Panc1 (cell line): ENCODE measurements at regions not wholly inside any gene's neighbourhood (a gene's known extent, or its start where the extent isn't known, plus 50 kb on each side); places are given as distances from the start of the nearest gene placed in this dataset.

Source experiments
- ATAC-seq: fragments of 200-7000 bp; cut with Tn5 transposase; 2 replicates; pipeline ENCODE4 v1.9.1; 2020; ENCODE audit warnings: mild to moderate bottlenecking, moderate library complexity
- BruUV-seq: library from RNA; stranded (reverse); fragments of 400-500 nt; replicated peaks from 2 replicates; lab custom pipeline; 2021; lab: Mats Ljungman, UMichigan
- CTCF ChIA-PET: fragments of 300-600 bp; sonication (Branson Sonifier 250); formaldehyde crosslinking; loops from one replicate; lab custom pipeline; 2022; ENCODE audit warnings: antibody characterized with exemption; lab: Charles Lee
- POLR2A ChIA-PET: fragments of 300-600 bp; sonication (Branson Sonifier 250); formaldehyde crosslinking; loops from one replicate; lab custom pipeline; 2022; ENCODE audit warnings: antibody characterized with exemption; lab: Charles Lee
- DNase-seq: peaks from one replicate; pipeline ENCODE4 v3.0.0-alpha.2; 2010; ENCODE audit warnings: low read depth, low spot score
- H3K27ac ChIP-seq: 2 replicates; pipeline ENCODE4 v1.5.1; 2011; ENCODE audit warnings: mild to moderate bottlenecking, low read length, inconsistent platforms
- H3K27me3 ChIP-seq: fragments of 200-500 bp; sonication (Bioruptor generic); 2 replicates; pipeline ENCODE4 v1.6.0; 2014; ENCODE audit warnings: low read length, inconsistent platforms; ENCODE audit not compliant: control insufficient read depth, insufficient read depth
- H3K36me3 ChIP-seq: fragments of 200-500 bp; sonication (Bioruptor generic); 2 replicates; pipeline ENCODE4 v1.5.1; 2014; ENCODE audit warnings: inconsistent platforms, mild to moderate bottlenecking, low read length, moderate library complexity; ENCODE audit not compliant: control insufficient read depth, insufficient read depth
- H3K4me1 ChIP-seq: 2 replicates; pipeline ENCODE4 v1.5.1; 2011; ENCODE audit warnings: inconsistent platforms, mild to moderate bottlenecking, low read length, moderate library complexity; ENCODE audit not compliant: control insufficient read depth, insufficient read depth
- H3K4me3 ChIP-seq, 2 experiments: 2 replicates each; pipeline ENCODE4 v1.5.1; 2011 to 2012; ENCODE audit warnings: low read depth in 2 of 2, low read length in 2 of 2, mild to moderate bottlenecking in 2 of 2, inconsistent platforms in 1 of 2, moderate library complexity in 1 of 2
- H3K9me3 ChIP-seq: fragments of 200-500 bp; sonication (Bioruptor generic); 2 replicates; pipeline ENCODE4 v1.5.1; 2014; ENCODE audit warnings: low read depth, mild to moderate bottlenecking, inconsistent platforms, low read length, moderate library complexity; ENCODE audit not compliant: control insufficient read depth, insufficient read depth
- POLR2AphosphoS5 ChIP-seq: IDR thresholded peaks from 2 replicates; pipeline ENCODE4 v1.6.1; 2012; ENCODE audit warnings: mild to moderate bottlenecking, low read depth, low read length, moderate library complexity
- SIN3A ChIP-seq: IDR thresholded peaks from 2 replicates; pipeline ENCODE4 v1.6.1; 2012; ENCODE audit warnings: low read depth, mild to moderate bottlenecking, low read length, moderate library complexity, borderline replicate concordance; ENCODE audit not compliant: insufficient read depth
- TCF7L2 ChIP-seq: IDR thresholded peaks from 2 replicates; pipeline ENCODE4 v1.6.1; 2011; ENCODE audit warnings: mild to moderate bottlenecking, low read depth, low read length, inconsistent platforms
- in situ Hi-C: cut with HindIII; loops from 2 replicates; pipeline ENCODE4 v1.10.0; 2016; ENCODE audit warnings: low sequenced_read_pairs, low pct_unique_long_range_greater_than_20kb
- intact Hi-C: fragments of 100-400 bp; cut with micrococcal nuclease; formaldehyde crosslinking; loops from one replicate; pipeline ENCODE4 v1.10.0; 2022; ENCODE audit not compliant: unreplicated experiment
- TF ChIP-seq, protein P1 (sequence below), 2 experiments: IDR thresholded peaks; 2 replicates each; pipeline ENCODE4 v1.6.1; 2011 to 2012; ENCODE audit warnings: low read depth in 2 of 2, control low read depth in 1 of 2, low read length in 1 of 2, mild to moderate bottlenecking in 1 of 2, moderate library complexity in 1 of 2; ENCODE audit not compliant: insufficient read depth in 1 of 2
- TF ChIP-seq, protein P2 (sequence below): fragments of 450-650 bp; IDR thresholded peaks from 2 replicates; pipeline ENCODE4 v1.5.1; 2017; ENCODE audit warnings: mild to moderate bottlenecking

DNA sequence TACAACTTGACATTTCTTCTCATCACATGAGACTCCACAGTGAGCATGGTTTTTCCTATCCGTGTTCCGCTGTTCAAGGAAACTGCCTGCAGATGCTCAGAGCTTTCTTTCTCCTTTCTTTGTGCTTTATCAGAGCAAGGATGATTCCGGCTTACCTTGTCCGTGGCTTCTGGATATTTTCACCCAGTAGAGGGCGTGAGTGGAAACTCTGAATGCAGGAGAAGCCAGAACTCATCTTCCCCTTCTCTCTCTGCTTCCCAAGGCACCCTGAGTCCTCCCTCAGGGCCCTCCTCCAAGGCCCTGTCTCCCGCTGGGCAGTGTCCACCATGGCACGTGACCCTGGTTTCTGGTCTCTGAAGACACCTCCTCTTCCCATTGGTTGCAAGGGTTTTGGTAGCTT lies 721.1 kb upstream of the RBFOX1 start:
- Histone ChIP-seq H3K9me3 (no peaks in the 10 kb centered on the region), H3K36me3 (no peaks in the 10 kb centered on the region), H3K27me3 (no peaks in the 10 kb centered on the region), H3K4me1 (no peaks in the 10 kb centered on the region), H3K4me3 (no peak overlapping the region), H3K27ac (no peak overlapping the region)
- no TSS peak for BruUV-seq
- in situ Hi-C loops (no loop called here), intact Hi-C loops (no loop called here)
- TF ChIP-seq, protein P1, sequence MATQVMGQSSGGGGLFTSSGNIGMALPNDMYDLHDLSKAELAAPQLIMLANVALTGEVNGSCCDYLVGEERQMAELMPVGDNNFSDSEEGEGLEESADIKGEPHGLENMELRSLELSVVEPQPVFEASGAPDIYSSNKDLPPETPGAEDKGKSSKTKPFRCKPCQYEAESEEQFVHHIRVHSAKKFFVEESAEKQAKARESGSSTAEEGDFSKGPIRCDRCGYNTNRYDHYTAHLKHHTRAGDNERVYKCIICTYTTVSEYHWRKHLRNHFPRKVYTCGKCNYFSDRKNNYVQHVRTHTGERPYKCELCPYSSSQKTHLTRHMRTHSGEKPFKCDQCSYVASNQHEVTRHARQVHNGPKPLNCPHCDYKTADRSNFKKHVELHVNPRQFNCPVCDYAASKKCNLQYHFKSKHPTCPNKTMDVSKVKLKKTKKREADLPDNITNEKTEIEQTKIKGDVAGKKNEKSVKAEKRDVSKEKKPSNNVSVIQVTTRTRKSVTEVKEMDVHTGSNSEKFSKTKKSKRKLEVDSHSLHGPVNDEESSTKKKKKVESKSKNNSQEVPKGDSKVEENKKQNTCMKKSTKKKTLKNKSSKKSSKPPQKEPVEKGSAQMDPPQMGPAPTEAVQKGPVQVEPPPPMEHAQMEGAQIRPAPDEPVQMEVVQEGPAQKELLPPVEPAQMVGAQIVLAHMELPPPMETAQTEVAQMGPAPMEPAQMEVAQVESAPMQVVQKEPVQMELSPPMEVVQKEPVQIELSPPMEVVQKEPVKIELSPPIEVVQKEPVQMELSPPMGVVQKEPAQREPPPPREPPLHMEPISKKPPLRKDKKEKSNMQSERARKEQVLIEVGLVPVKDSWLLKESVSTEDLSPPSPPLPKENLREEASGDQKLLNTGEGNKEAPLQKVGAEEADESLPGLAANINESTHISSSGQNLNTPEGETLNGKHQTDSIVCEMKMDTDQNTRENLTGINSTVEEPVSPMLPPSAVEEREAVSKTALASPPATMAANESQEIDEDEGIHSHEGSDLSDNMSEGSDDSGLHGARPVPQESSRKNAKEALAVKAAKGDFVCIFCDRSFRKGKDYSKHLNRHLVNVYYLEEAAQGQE (IDR thresholded peaks at IDR 0.05; ENCODE audit: insufficient read depth in 1 of 2, low read depth in 2 of 2, low read length in 1 of 2): no peak
- TF ChIP-seq POLR2AphosphoS5 (no peak), SIN3A (no peak), TCF7L2 (no peak)
- TF ChIP-seq, protein P2, sequence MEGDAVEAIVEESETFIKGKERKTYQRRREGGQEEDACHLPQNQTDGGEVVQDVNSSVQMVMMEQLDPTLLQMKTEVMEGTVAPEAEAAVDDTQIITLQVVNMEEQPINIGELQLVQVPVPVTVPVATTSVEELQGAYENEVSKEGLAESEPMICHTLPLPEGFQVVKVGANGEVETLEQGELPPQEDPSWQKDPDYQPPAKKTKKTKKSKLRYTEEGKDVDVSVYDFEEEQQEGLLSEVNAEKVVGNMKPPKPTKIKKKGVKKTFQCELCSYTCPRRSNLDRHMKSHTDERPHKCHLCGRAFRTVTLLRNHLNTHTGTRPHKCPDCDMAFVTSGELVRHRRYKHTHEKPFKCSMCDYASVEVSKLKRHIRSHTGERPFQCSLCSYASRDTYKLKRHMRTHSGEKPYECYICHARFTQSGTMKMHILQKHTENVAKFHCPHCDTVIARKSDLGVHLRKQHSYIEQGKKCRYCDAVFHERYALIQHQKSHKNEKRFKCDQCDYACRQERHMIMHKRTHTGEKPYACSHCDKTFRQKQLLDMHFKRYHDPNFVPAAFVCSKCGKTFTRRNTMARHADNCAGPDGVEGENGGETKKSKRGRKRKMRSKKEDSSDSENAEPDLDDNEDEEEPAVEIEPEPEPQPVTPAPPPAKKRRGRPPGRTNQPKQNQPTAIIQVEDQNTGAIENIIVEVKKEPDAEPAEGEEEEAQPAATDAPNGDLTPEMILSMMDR: no peak
- ChIA-PET CTCF (no interaction called here), POLR2A (no interaction called here)
- DNase-seq: no peak
- ATAC-seq: no peak

DNA sequence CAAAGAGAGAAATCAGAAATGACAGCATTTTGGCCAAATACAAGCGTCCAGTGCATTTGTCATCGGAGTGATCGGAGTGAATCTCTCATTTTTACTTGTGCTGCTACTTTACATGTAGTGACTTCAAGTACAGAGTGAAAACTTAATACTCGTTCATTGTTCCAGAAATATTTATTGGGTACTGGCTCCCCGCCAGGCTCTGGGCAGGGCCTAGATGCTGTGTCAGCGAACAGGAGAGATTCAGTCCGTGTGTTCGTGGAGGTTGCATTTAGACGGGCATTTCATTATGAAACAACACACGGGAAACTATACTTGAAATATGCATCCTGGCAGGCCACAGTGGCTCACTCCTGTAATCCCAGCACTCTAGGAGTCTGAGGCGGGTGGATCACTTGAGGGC lies 727.2 kb upstream of the RBFOX1 start:
- no peaks in the 10 kb centered on the region for H3K9me3 ChIP-seq
- H3K4me3 ChIP-seq: no peak overlapping the region
- no peaks in the 10 kb centered on the region for H3K36me3 ChIP-seq
- intact Hi-C loops: no loop called here
- no peaks in the 10 kb centered on the region for H3K4me1 ChIP-seq
- in situ Hi-C loops: no loop called here
- POLR2A ChIA-PET: interaction anchor here (0.5 kb wide), 1 partner anchor 566 kb away, joined by 8 read pairs; no protein-coding TSS in a partner anchor
- peaks cover 4% of the 10 kb centered on the region; the same call in 1 of the 2 replicates for H3K27me3 ChIP-seq
- CTCF ChIA-PET: no interaction called here
- no peak overlapping the region for H3K27ac ChIP-seq
- TF ChIP-seq SIN3A (no peak), TCF7L2 (no peak), POLR2AphosphoS5 (no peak)
- TF ChIP-seq, protein P1 (IDR thresholded peaks at IDR 0.05; ENCODE audit: insufficient read depth in 1 of 2, low read depth in 2 of 2, low read length in 1 of 2): no peak
- TF ChIP-seq, protein P2: no peak
- no TSS peak for BruUV-seq
- ATAC-seq: no peak
- no peak for DNase-seq
